Hepatocyte (in vitro differentiated cells): ENCODE measurements at regions not wholly inside any gene's neighbourhood (a gene's known extent, or its start where the extent isn't known, plus 50 kb on each side); places are given as distances from the start of the nearest gene placed in this dataset.

ENCODE experiments used
- DNase-seq: peaks from one replicate; pipeline ENCODE4 v3.0.0-alpha.2; 2016; ENCODE audit warnings: low spot score
- H2AFZ ChIP-seq: fragments of 200-600 bp; sonication (generic); 2 replicates; pipeline ENCODE4 v1.6.0; 2016; ENCODE audit warnings: antibody characterized with exemption, mild to moderate bottlenecking
- H3K27ac ChIP-seq: fragments of 200-600 bp; sonication (generic); 2 replicates; pipeline ENCODE4 v1.5.1; 2016; ENCODE audit warnings: mild to moderate bottlenecking
- H3K27me3 ChIP-seq: fragments of 200-600 bp; sonication (generic); 2 replicates; pipeline ENCODE4 v1.6.1; 2016
- H3K36me3 ChIP-seq: fragments of 200-600 bp; sonication (generic); replicated peaks from 2 replicates; pipeline ENCODE4 v1.5.1; 2016; ENCODE audit warnings: low read depth; ENCODE audit not compliant: insufficient read depth
- H3K4me1 ChIP-seq: fragments of 200-600 bp; sonication (generic); 2 replicates; pipeline ENCODE4 v1.5.1; 2016; ENCODE audit warnings: mild to moderate bottlenecking, moderate library complexity; ENCODE audit not compliant: insufficient read depth
- H3K4me2 ChIP-seq: fragments of 200-600 bp; sonication (generic); 2 replicates; pipeline ENCODE4 v1.6.0; 2016
- H3K4me3 ChIP-seq: fragments of 200-600 bp; sonication (generic); 2 replicates; pipeline ENCODE4 v1.5.1; 2016; ENCODE audit warnings: mild to moderate bottlenecking
- H3K79me2 ChIP-seq: fragments of 200-600 bp; sonication (generic); 2 replicates; pipeline ENCODE4 v1.6.0; 2017; ENCODE audit warnings: mild to moderate bottlenecking
- H3K9me2 ChIP-seq: fragments of 200-600 bp; sonication (generic); replicated peaks from 2 replicates; pipeline ENCODE4 v1.6.0; 2017; ENCODE audit warnings: mild to moderate bottlenecking; ENCODE audit not compliant: insufficient read depth
- H3K9me3 ChIP-seq: fragments of 200-600 bp; sonication (generic); 2 replicates; pipeline ENCODE4 v1.5.1; 2016; ENCODE audit warnings: low read depth, mild to moderate bottlenecking
- H4K20me1 ChIP-seq: fragments of 200-600 bp; sonication (generic); 2 replicates; pipeline ENCODE4 v1.6.0; 2016; ENCODE audit warnings: mild to moderate bottlenecking; ENCODE audit not compliant: insufficient read depth, poor library complexity, severe bottlenecking
- CTCF ChIP-seq: fragments of 200-600 bp; sonication (generic); IDR thresholded peaks from 2 replicates; pipeline ENCODE4 v1.5.1; 2016; ENCODE audit warnings: antibody characterized with exemption, mild to moderate bottlenecking; ENCODE audit not compliant: poor library complexity
- EZH2 ChIP-seq: fragments of 200-600 bp; sonication (generic); IDR thresholded peaks from 2 replicates; pipeline ENCODE4 v1.6.1; 2016; ENCODE audit warnings: antibody characterized with exemption, mild to moderate bottlenecking, borderline replicate concordance
- EZH2phosphoT487 ChIP-seq: fragments of 200-600 bp; sonication (generic); IDR thresholded peaks from one replicate; pipeline ENCODE4 v1.6.1; 2018; ENCODE audit warnings: antibody characterized with exemption, mild to moderate bottlenecking, low read depth, moderate library complexity; ENCODE audit not compliant: unreplicated experiment, severe bottlenecking
- WGBS: methylation state at CpG from one replicate; pipeline ENCODE4 v1.1.6; 2016; ENCODE audit warnings: low lambda C conversion rate; ENCODE audit errors: missing lambda C conversion rate; 5-methylcytosine and 5-hydroxymethylcytosine counted together

GRCh38 chr13:111662895-111663294, 342.5 kb downstream of the TEX29 start:
- no peaks in the 10 kb centered on the region for H3K9me2 ChIP-seq
- H3K4me2 ChIP-seq = no peak overlapping the region
- H2AFZ ChIP-seq = no peak overlapping the region
- H3K9me3 ChIP-seq = no peaks in the 10 kb centered on the region
- no peak for TF ChIP-seq EZH2phosphoT487
- no peak for TF ChIP-seq CTCF
- no peak for TF ChIP-seq EZH2
- H3K27ac ChIP-seq = no peak overlapping the region
- no peaks in the 10 kb centered on the region for H4K20me1 ChIP-seq
- no peak for DNase-seq
- WGBS = 55% methylated on average over 4 of the region's 4 CpGs
- no peaks in the 10 kb centered on the region for H3K79me2 ChIP-seq
- H3K36me3 ChIP-seq = no peaks in the 10 kb centered on the region
- peaks cover 5% of the 10 kb centered on the region for H3K4me1 ChIP-seq
- H3K4me3 ChIP-seq = no peak overlapping the region
- peaks cover 25% of the 10 kb centered on the region for H3K27me3 ChIP-seq

GRCh38 chr13:111663505-111663904, 343.1 kb downstream of the TEX29 start:
- no peaks in the 10 kb centered on the region for H3K9me3 ChIP-seq
- H3K4me1 ChIP-seq = peaks cover 4% of the 10 kb centered on the region
- WGBS = 75% methylated on average over 12 of the region's 12 CpGs
- H3K36me3 ChIP-seq = no peaks in the 10 kb centered on the region
- no peak overlapping the region for H2AFZ ChIP-seq
- no peaks in the 10 kb centered on the region for H3K9me2 ChIP-seq
- H4K20me1 ChIP-seq = no peaks in the 10 kb centered on the region
- H3K27me3 ChIP-seq = peaks cover 25% of the 10 kb centered on the region
- DNase-seq = no peak
- H3K27ac ChIP-seq = no peak overlapping the region
- no peak overlapping the region for H3K4me3 ChIP-seq
- TF ChIP-seq CTCF (no peak), EZH2 (no peak), EZH2phosphoT487 (no peak)
- H3K79me2 ChIP-seq = no peaks in the 10 kb centered on the region
- no peak overlapping the region for H3K4me2 ChIP-seq

- TF ChIP-seq CTCF = no peak
- Histone ChIP-seq H3K27ac (no peak overlapping the region), H3K79me2 (no peaks in the 10 kb centered on the region), H3K4me3 (no peak overlapping the region), H4K20me1 (no peaks in the 10 kb centered on the region), H3K4me2 (no peak overlapping the region), H3K27me3 (peaks cover 21% of the 10 kb centered on the region), H2AFZ (no peak overlapping the region), H3K36me3 (no peaks in the 10 kb centered on the region), H3K9me2 (no peaks in the 10 kb centered on the region), H3K9me3 (no peaks in the 10 kb centered on the region), H3K4me1 (no peaks in the 10 kb centered on the region)
- no peak for DNase-seq
- WGBS = 84% methylated on average over 9 of the region's 9 CpGs
Measured at GRCh38 chr13:111663953-111664421, 343.5 kb downstream of the TEX29 start.

- WGBS = 92% methylated on average over 4 of the region's 4 CpGs
- H3K79me2 ChIP-seq = no peaks in the 10 kb centered on the region
- DNase-seq = no peak
- H4K20me1 ChIP-seq = no peaks in the 10 kb centered on the region
- H3K9me3 ChIP-seq = no peaks in the 10 kb centered on the region
- H3K27me3 ChIP-seq = peaks cover 16% of the 10 kb centered on the region
- H3K36me3 ChIP-seq = no peaks in the 10 kb centered on the region
- no peaks in the 10 kb centered on the region for H3K4me1 ChIP-seq
- no peak overlapping the region for H3K4me2 ChIP-seq
- no peak overlapping the region for H3K27ac ChIP-seq
- no peaks in the 10 kb centered on the region for H3K9me2 ChIP-seq
- no peak overlapping the region for H2AFZ ChIP-seq
- TF ChIP-seq EZH2 (no peak), CTCF (no peak), EZH2phosphoT487 (no peak)
- H3K4me3 ChIP-seq = no peak overlapping the region
Measured at GRCh38 chr13:111664696-111665095, 344.3 kb downstream of the TEX29 start.
